DMS53 (cell line): ENCODE measurements at regions not wholly inside any gene's neighbourhood (a gene's known extent, or its start where the extent isn't known, plus 50 kb on each side); places are given as distances from the start of the nearest gene placed in this dataset.
A peak's percentile ranks its signal among the peaks of the same experiment; 100 is the strongest.

Source experiments
- DNase-seq: peaks from one replicate; lab custom pipeline; 2025; lab: John Stamatoyannopoulos, UW

DNA sequence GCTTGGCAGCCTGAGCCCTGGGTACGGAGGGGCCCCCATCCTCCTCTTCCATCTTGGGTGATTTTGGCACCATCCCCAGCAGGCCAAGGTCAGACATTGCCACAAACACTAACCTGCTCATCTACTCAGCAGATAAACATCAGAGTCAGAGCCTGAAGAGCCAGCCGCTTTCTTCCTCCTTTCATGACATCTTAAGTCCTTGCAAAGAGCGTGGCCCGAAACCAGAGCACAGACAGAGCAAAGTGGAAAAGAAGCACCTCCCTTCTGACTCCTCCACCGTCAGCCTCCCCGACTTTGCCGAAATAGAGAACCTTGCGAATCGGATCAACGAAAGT, 60.4 kb upstream of the RPH3AL start:
- no peak for DNase-seq

GRCh38 chr17:412211-413015, 59.8 kb upstream of the RPH3AL start:
- peak; percentile 70 for DNase-seq

DNA sequence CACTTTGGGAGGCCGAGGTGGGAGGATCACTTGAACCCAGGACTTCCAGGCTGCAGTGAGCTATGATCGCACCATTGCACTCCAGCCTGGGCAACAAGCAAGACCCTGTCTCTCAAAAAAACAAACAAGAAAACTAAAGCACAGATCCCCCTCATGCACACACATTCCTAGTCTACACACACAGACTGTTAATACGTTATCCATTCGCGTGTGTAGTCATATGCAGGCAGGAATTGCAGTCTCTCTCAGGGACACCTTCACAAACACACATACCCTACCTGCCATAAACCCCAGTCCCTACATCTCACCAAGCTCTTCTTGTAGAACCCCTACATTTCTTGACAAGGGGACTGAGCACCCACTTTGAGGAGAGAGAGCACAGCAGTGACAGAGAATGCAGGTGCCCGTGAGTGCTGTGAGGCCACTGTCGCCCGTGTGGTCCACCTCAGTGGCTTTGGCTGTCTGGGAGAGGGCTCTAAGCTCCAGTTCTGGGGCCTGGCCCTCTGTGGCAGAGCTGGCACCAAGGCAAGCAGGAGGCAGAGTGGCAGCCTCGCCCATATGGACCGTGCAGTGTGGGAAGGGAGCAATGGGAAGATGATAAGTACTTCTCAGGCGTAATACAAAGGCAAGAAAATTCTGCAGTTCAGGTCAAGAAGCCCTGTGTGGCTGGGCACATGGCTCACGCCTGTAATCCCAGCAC, 59.0 kb upstream of the RPH3AL start:
- no peak for DNase-seq

- DNase-seq = peak; percentile 43
Observed at GRCh38 chr17:410543-411401, 58.2 kb upstream of the RPH3AL start.

GRCh38 chr17:409848-410542, 57.4 kb upstream of the RPH3AL start:
- DNase-seq = peak; percentile 97

DNA sequence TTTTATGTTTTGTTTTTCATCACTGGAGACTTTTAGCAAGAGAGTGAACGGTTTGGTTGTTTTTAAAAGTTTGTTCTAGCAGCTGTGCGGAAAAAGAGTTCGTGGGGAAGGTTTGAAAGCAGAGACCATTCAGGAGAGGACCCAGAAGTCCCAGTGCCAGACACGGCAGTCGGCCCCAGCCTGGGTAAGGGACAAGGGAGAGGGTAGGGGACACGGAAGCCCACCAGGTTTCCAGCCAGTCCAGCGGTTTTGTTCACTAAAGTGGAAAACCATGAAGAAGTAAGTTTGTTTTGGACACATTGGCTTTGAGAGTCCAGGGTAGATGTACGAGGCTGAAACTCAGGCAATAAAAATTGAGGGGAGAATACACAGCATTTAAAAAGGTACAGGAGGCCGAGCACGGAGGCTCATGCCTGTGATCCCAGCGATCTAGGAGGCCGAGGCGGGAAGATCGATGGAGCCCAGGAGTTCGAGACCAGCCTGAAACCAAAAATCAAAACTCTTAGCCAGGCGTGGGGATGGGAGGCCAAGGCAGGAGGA, 56.8 kb upstream of the RPH3AL start:
- DNase-seq = no peak

DNA sequence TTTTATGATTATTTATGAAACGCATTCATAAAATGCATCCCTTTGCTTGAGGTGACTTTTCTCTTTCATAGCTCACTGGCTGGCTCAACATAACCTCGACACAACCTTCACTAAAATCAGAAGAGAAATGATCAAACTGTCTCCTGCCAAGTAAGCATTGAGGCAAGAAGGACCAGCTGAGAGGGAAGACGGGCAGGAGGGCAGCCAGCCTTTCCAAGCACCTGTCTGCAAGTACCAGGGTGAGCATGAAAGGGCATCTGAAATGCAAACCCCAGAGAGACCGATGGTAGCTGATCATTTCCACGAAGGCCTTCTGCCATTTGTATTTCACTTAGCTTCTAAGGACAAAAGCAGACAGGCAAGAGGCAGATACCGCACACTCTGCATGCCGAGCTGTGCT, 52.1 kb upstream of the RPH3AL start:
- no peak for DNase-seq
